GM23338 (cell line): ENCODE measurements at regions not wholly inside any gene's neighbourhood (a gene's known extent, or its start where the extent isn't known, plus 50 kb on each side); places are given as distances from the start of the nearest gene placed in this dataset.

Experiments used
- CREB1 ChIP-seq: fragments of 250-450 bp; sonication (Bioruptor Pico); IDR thresholded peaks from 2 replicates; pipeline ENCODE4 v1.5.0; 2020; ENCODE audit warnings: low read depth, mild to moderate bottlenecking, moderate library complexity
- CTCF ChIP-seq, 2 experiments: fragments of 200-600 bp in 1 of 2; sonication (generic) in 1 of 2; conservative IDR thresholded peaks; 2 replicates each; pipeline versions ENCODE4 v1.5.1 to v1.6.1; 2016 to 2017; ENCODE audit warnings: antibody characterized with exemption in 2 of 2, low read depth in 2 of 2, mild to moderate bottlenecking in 2 of 2, moderate library complexity in 1 of 2
- EZH2 ChIP-seq: fragments of 200-600 bp; sonication (generic); IDR thresholded peaks from one replicate; pipeline ENCODE4 v1.8.0; 2017; ENCODE audit warnings: antibody characterized with exemption, mild to moderate bottlenecking, low read depth; ENCODE audit not compliant: unreplicated experiment
- EZH2phosphoT487 ChIP-seq: fragments of 200-600 bp; sonication (generic); IDR thresholded peaks from one replicate; pipeline ENCODE4 v1.8.1; 2018; ENCODE audit warnings: antibody characterized with exemption; ENCODE audit not compliant: unreplicated experiment
- JUNB ChIP-seq: IDR thresholded peaks from one replicate; pipeline ENCODE4 v1.6.1; 2016; ENCODE audit warnings: antibody characterized with exemption; ENCODE audit not compliant: unreplicated experiment
- NANOG ChIP-seq: IDR thresholded peaks from 2 replicates; pipeline ENCODE4 v1.6.1; 2016; ENCODE audit warnings: antibody characterized with exemption, borderline replicate concordance
- POLR2AphosphoS5 ChIP-seq: IDR thresholded peaks from 2 replicates; pipeline ENCODE4 v1.6.1; 2016; ENCODE audit warnings: antibody characterized with exemption, low read depth
- REST ChIP-seq: IDR thresholded peaks from one replicate; pipeline ENCODE4 v1.6.1; 2018; ENCODE audit warnings: antibody characterized with exemption; ENCODE audit not compliant: unreplicated experiment
- STAT1 ChIP-seq: IDR thresholded peaks from one replicate; pipeline ENCODE4 v1.6.1; 2016; ENCODE audit warnings: antibody characterized with exemption; ENCODE audit not compliant: unreplicated experiment
- ZNF114 ChIP-seq: fragments of 250-450 bp; sonication (Bioruptor Pico); IDR thresholded peaks from 2 replicates; pipeline ENCODE4 v1.5.0; 2020; ENCODE audit warnings: mild to moderate bottlenecking, moderate library complexity
- ZNF462 ChIP-seq: fragments of 250-450 bp; sonication (Bioruptor Pico); IDR thresholded peaks from 2 replicates; pipeline ENCODE4 v1.5.0; 2020; ENCODE audit warnings: mild to moderate bottlenecking, moderate library complexity

GRCh38 chr2:8263901-8264300 is 418.0 kb upstream of the ID2 start:
- TF ChIP-seq CTCF (conservative IDR thresholded peaks at IDR 0.05; ENCODE audit: low read depth in 2 of 2) (no peak), REST (no peak), EZH2phosphoT487 (no peak), ZNF114 (CRISPR knock-in tag) (no peak), EZH2 (no peak), NANOG (no peak), POLR2AphosphoS5 (no peak), ZNF462 (CRISPR knock-in tag) (no peak), JUNB (no peak), CREB1 (no peak), STAT1 (no peak)
